Stimulated activated CD4-positive, alpha-beta T cell treated with anti-CD3 and anti-CD28 coated beads, Interleukin-12 subunit alpha, Interleukin-12 subunit beta, amount 100 ng/mL, for 48 hours (primary cell): ENCODE measurements at regions not wholly inside any gene's neighbourhood (a gene's known extent, or its start where the extent isn't known, plus 50 kb on each side); places are given as distances from the start of the nearest gene placed in this dataset.

Experiments
- DNase-seq, 3 donors: peaks; one replicate each; pipeline ENCODE4 v3.0.0-alpha.2; 2020; ENCODE audit warnings: low read depth in 2 of 3, low spot score in 1 of 3

GRCh38 chr2:17306706-17307105, 211.5 kb downstream of the RAD51AP2 start:
- no peak for DNase-seq

GRCh38 chr2:17306219-17306618, 212.0 kb downstream of the RAD51AP2 start:
- DNase-seq: no peak

GRCh38 chr2:17303521-17303920, 214.7 kb downstream of the RAD51AP2 start:
- no peak for DNase-seq

GRCh38 chr2:17303054-17303453, 215.2 kb downstream of the RAD51AP2 start:
- no peak for DNase-seq

- DNase-seq: no peak
Observed at GRCh38 chr2:17302281-17302680, 216.0 kb downstream of the RAD51AP2 start.

- no peak for DNase-seq
Observed at GRCh38 chr2:17301437-17301836, 216.8 kb downstream of the RAD51AP2 start.

- DNase-seq: no peak
Observed at GRCh38 chr2:17299891-17300540, 218.2 kb downstream of the RAD51AP2 start.

GRCh38 chr2:17298453-17298852, 219.8 kb downstream of the RAD51AP2 start:
- DNase-seq: no peak

GRCh38 chr2:17296686-17297085, 221.6 kb downstream of the RAD51AP2 start:
- DNase-seq: no peak

GRCh38 chr2:17289669-17290068, 228.6 kb downstream of the RAD51AP2 start:
- no peak for DNase-seq

- DNase-seq: no peak
Observed at GRCh38 chr2:17287183-17287582, 231.1 kb downstream of the RAD51AP2 start.

- no peak for DNase-seq
Observed at GRCh38 chr2:17282826-17283225, 235.4 kb downstream of the RAD51AP2 start.

- no peak for DNase-seq
Observed at GRCh38 chr2:17282245-17282644, 236.0 kb downstream of the RAD51AP2 start.

GRCh38 chr2:17276220-17276619, 242.0 kb downstream of the RAD51AP2 start:
- DNase-seq: no peak

- DNase-seq: no peak
Observed at GRCh38 chr2:17272652-17273525, 245.4 kb downstream of the RAD51AP2 start.

- no peak for DNase-seq
Observed at GRCh38 chr2:17272170-17272569, 246.1 kb downstream of the RAD51AP2 start.

- DNase-seq: no peak
Observed at GRCh38 chr2:17271416-17271815, 246.8 kb downstream of the RAD51AP2 start.

- no peak for DNase-seq
Observed at GRCh38 chr2:17270894-17271293, 247.3 kb downstream of the RAD51AP2 start.

- DNase-seq: no peak
Observed at GRCh38 chr2:17263570-17263968, 254.7 kb downstream of the RAD51AP2 start.

- no peak for DNase-seq
Observed at GRCh38 chr2:17262854-17263569, 255.2 kb downstream of the RAD51AP2 start.

GRCh38 chr2:17259613-17260012, 258.6 kb downstream of the RAD51AP2 start:
- no peak for DNase-seq

- DNase-seq: no peak
Observed at GRCh38 chr2:17258861-17259260, 259.4 kb downstream of the RAD51AP2 start.
